ENCODE measurements at regions not wholly inside any gene's neighbourhood (a gene's known extent, or its start where the extent isn't known, plus 50 kb on each side); places are given as distances from the start of the nearest gene placed in this dataset.

GRCh38 chr1:239884796-239885195 lies 206.9 kb upstream of the FMN2 start:
- DNase-seq (ENCODE audit: low read depth) = no peak

- no peak for DNase-seq (ENCODE audit: low read depth)
Observed at GRCh38 chr1:239886266-239886665, 205.4 kb upstream of the FMN2 start.

GRCh38 chr1:239888639-239889038 lies 203.0 kb upstream of the FMN2 start:
- DNase-seq (ENCODE audit: low read depth) = no peak

- DNase-seq (ENCODE audit: low read depth) = no peak
Observed at GRCh38 chr1:239891621-239892358, 199.9 kb upstream of the FMN2 start.

GRCh38 chr1:239892602-239893001 lies 199.1 kb upstream of the FMN2 start:
- DNase-seq (ENCODE audit: low read depth) = no peak

GRCh38 chr1:239893127-239893731 lies 198.5 kb upstream of the FMN2 start:
- DNase-seq (ENCODE audit: low read depth) = no peak

GRCh38 chr1:239896569-239896968 lies 195.1 kb upstream of the FMN2 start:
- no peak for DNase-seq (ENCODE audit: low read depth)

GRCh38 chr1:239896980-239897379 lies 194.7 kb upstream of the FMN2 start:
- no peak for DNase-seq (ENCODE audit: low read depth)

GRCh38 chr1:239897458-239897857 lies 194.2 kb upstream of the FMN2 start:
- DNase-seq (ENCODE audit: low read depth) = no peak

- DNase-seq (ENCODE audit: low read depth) = peak; percentile 51
Observed at GRCh38 chr1:239898062-239898730, 193.5 kb upstream of the FMN2 start.

- DNase-seq (ENCODE audit: low read depth) = no peak
Observed at GRCh38 chr1:239899747-239900146, 191.9 kb upstream of the FMN2 start.

GRCh38 chr1:239906394-239906793 lies 185.3 kb upstream of the FMN2 start:
- DNase-seq (ENCODE audit: low read depth) = no peak

- no peak for DNase-seq (ENCODE audit: low read depth)
Observed at GRCh38 chr1:239909898-239910297, 181.8 kb upstream of the FMN2 start.

- no peak for DNase-seq (ENCODE audit: low read depth)
Observed at GRCh38 chr1:239912471-239912870, 179.2 kb upstream of the FMN2 start.

- no peak for DNase-seq (ENCODE audit: low read depth)
Observed at GRCh38 chr1:239913141-239913585, 178.5 kb upstream of the FMN2 start.

GRCh38 chr1:239914751-239915231 lies 176.9 kb upstream of the FMN2 start:
- no peak for DNase-seq (ENCODE audit: low read depth)

- DNase-seq (ENCODE audit: low read depth) = no peak
Observed at GRCh38 chr1:239918634-239919033, 173.0 kb upstream of the FMN2 start.

GRCh38 chr1:239920214-239920613 lies 171.5 kb upstream of the FMN2 start:
- no peak for DNase-seq (ENCODE audit: low read depth)

- DNase-seq (ENCODE audit: low read depth) = no peak
Observed at GRCh38 chr1:239922778-239923522, 168.7 kb upstream of the FMN2 start.

GRCh38 chr1:239924741-239925350 lies 166.8 kb upstream of the FMN2 start:
- no peak for DNase-seq (ENCODE audit: low read depth)

GRCh38 chr1:239926184-239926583 lies 165.5 kb upstream of the FMN2 start:
- no peak for DNase-seq (ENCODE audit: low read depth)

GRCh38 chr1:239929317-239929716 lies 162.4 kb upstream of the FMN2 start:
- no peak for DNase-seq (ENCODE audit: low read depth)
